K562 (cell line): ENCODE measurements at regions not wholly inside any gene's neighbourhood (a gene's known extent, or its start where the extent isn't known, plus 50 kb on each side); places are given as distances from the start of the nearest gene placed in this dataset.

Source experiments
- ATAC-seq: fragments of 200-7000 bp; cut with Tn5 transposase; 3 replicates; pipeline ENCODE4 v1.9.1; 2020; ENCODE audit warnings: moderate library complexity
- BruUV-seq: library from RNA; stranded (reverse); fragments of 400-500 nt; replicated peaks from 2 replicates; lab custom pipeline; 2021; lab: Mats Ljungman, UMichigan
- CTCF ChIA-PET: fragments of 300-600 bp; formaldehyde crosslinking; extraction: SDS; loops from one replicate; lab custom pipeline; 2021; ENCODE audit warnings: low intra/inter-chr PET ratio; lab: Yijun Ruan, JAX
- POLR2A ChIA-PET: fragments of 300-600, 350-650 bp; sonication (Branson Sonifier 250); formaldehyde crosslinking; extraction: SDS; loops from one replicate; lab custom pipeline; 2021; ENCODE audit warnings: antibody characterized with exemption, inconsistent platforms; lab: Yijun Ruan, JAX
- DNase-seq, 4 experiments: peaks; one replicate each; pipeline versions ENCODE4 v3.0.0 to v3.0.0-alpha.2; 2011 to 2018; ENCODE audit warnings: low spot score in 3 of 4, mixed read lengths in 3 of 4; ENCODE audit errors: extremely low read depth in 1 of 4
- FAIRE-seq: peaks from 2 replicates; lab custom pipeline; 2011; peaks lifted over from hg19 to GRCh38; lab: Jason Lieb, UNC
- H2AFZ ChIP-seq: 2 replicates; pipeline ENCODE4 v1.6.0; 2011; ENCODE audit warnings: low read depth, low read length, control low read depth, inconsistent platforms
- H3K27ac ChIP-seq: fragments of 200-600 bp; 3 replicates; pipeline ENCODE4 v1.8.0; 2011; ENCODE audit warnings: low read depth, mild to moderate bottlenecking, control low read depth, inconsistent platforms, low read length, moderate library complexity, mixed read lengths; ENCODE audit errors: extremely low read depth
- H3K27me3 ChIP-seq, 2 experiments: fragments of 300-600 bp in 1 of 2; 2 replicates in 1 of 2; 3 replicates in 1 of 2; pipeline versions ENCODE4 v1.6.0 to v1.8.0; 2011; ENCODE audit warnings: inconsistent platforms in 2 of 2, low read length in 2 of 2, mild to moderate bottlenecking in 1 of 2, mixed read lengths in 1 of 2, moderate library complexity in 1 of 2; ENCODE audit not compliant: control insufficient read depth in 2 of 2, insufficient read depth in 2 of 2
- H3K36me3 ChIP-seq: fragments of 300-600 bp; 3 replicates; pipeline ENCODE4 v1.8.0; 2011; ENCODE audit warnings: mild to moderate bottlenecking, low read length, inconsistent platforms; ENCODE audit not compliant: control insufficient read depth, insufficient read depth
- H3K4me1 ChIP-seq, 2 experiments: fragments of 200-600 bp in 1 of 2; replicated peaks in 1 of 2; 2 replicates in 1 of 2; 3 replicates in 1 of 2; pipeline versions ENCODE4 v1.5.1 to v1.8.0; 2011; ENCODE audit warnings: inconsistent platforms in 2 of 2, low read length in 2 of 2, mild to moderate bottlenecking in 1 of 2, mixed read lengths in 1 of 2, moderate library complexity in 1 of 2; ENCODE audit not compliant: control insufficient read depth in 2 of 2, insufficient read depth in 2 of 2
- H3K4me2 ChIP-seq: 2 replicates; pipeline ENCODE4 v1.6.1; 2011; ENCODE audit warnings: low read length, control low read depth, inconsistent platforms, mixed read lengths; ENCODE audit not compliant: insufficient read depth
- H3K4me3 ChIP-seq: fragments of 200-600 bp; sonication (generic), shearing (Covaris generic); 2 replicates; pipeline ENCODE4 v1.5.1; 2016; ENCODE audit warnings: control low read depth, inconsistent platforms
- H3K79me2 ChIP-seq: fragments of 200-600 bp; 3 replicates; pipeline ENCODE4 v1.8.0; 2011; ENCODE audit warnings: low read length, inconsistent platforms; ENCODE audit not compliant: control insufficient read depth, insufficient read depth
- H3K9ac ChIP-seq, 2 experiments: 2 replicates each; pipeline versions ENCODE4 v1.6.0 to v1.6.1; 2011; ENCODE audit warnings: low read depth in 2 of 2, low read length in 2 of 2, control low read depth in 1 of 2, inconsistent platforms in 1 of 2, mild to moderate bottlenecking in 1 of 2, mixed read lengths in 1 of 2; ENCODE audit not compliant: insufficient read depth in 1 of 2
- H3K9me1 ChIP-seq: one replicate; pipeline ENCODE4 v1.6.0; 2011; ENCODE audit warnings: inconsistent platforms, mild to moderate bottlenecking, low read length, moderate library complexity; ENCODE audit not compliant: control insufficient read depth, insufficient read depth
- H3K9me3 ChIP-seq: replicated peaks from 2 replicates; pipeline ENCODE4 v1.5.1; 2011; ENCODE audit warnings: low read depth, low read length, inconsistent platforms; ENCODE audit not compliant: control insufficient read depth, insufficient read depth
- H4K20me1 ChIP-seq: replicated peaks from 2 replicates; pipeline ENCODE4 v1.6.1; 2011; ENCODE audit warnings: low read length, inconsistent platforms, mixed read lengths; ENCODE audit not compliant: control insufficient read depth, insufficient read depth
- ARNT ChIP-seq, 2 experiments: fragments of 450-650 bp; IDR thresholded peaks; 2 replicates each; pipeline ENCODE4 v1.6.1; 2016; ENCODE audit warnings: mild to moderate bottlenecking in 1 of 2
- EWSR1 ChIP-seq: fragments of 450-650 bp; IDR thresholded peaks from 2 replicates; pipeline ENCODE4 v1.6.1; 2018; ENCODE audit warnings: borderline replicate concordance, mild to moderate bottlenecking, low read depth, moderate library complexity; ENCODE audit not compliant: partially characterized antibody
- FOXK2 ChIP-seq, 2 experiments: fragments of 450-650 bp; IDR thresholded peaks in 1 of 2; conservative IDR thresholded peaks in 1 of 2; 2 replicates each; pipeline ENCODE4 v1.6.1; 2016; ENCODE audit warnings: low read depth in 2 of 2, mild to moderate bottlenecking in 1 of 2
- GATAD2B ChIP-seq: fragments of 450-650 bp; IDR thresholded peaks from 2 replicates; pipeline ENCODE4 v1.6.1; 2017; ENCODE audit warnings: mild to moderate bottlenecking, borderline replicate concordance
- KDM5B ChIP-seq: fragments of 200-600 bp; sonication (generic); IDR thresholded peaks from 2 replicates; pipeline ENCODE4 v1.6.1; 2012; ENCODE audit warnings: low read depth, mild to moderate bottlenecking, moderate library complexity, low read length, control low read depth, inconsistent platforms; ENCODE audit not compliant: insufficient replicate concordance
- MCM7 ChIP-seq, 2 experiments: fragments of 450-650 bp; IDR thresholded peaks; 2 replicates each; pipeline ENCODE4 v1.6.1; 2016 to 2018
- MLLT1 ChIP-seq, 2 experiments: fragments of 450-650 bp; IDR thresholded peaks; 2 replicates each; pipeline ENCODE4 v1.6.1; 2016
- NFIC ChIP-seq: fragments of 450-650 bp; IDR thresholded peaks from 2 replicates; pipeline ENCODE4 v1.6.1; 2017; ENCODE audit warnings: mild to moderate bottlenecking, inconsistent platforms
- RAD21 ChIP-seq, 2 experiments: fragments of 250-450 bp in 1 of 2; fragments of 450-650 bp in 1 of 2; sonication (Bioruptor Pico) in 1 of 2; formaldehyde crosslinking in 1 of 2; IDR thresholded peaks in 1 of 2; conservative IDR thresholded peaks in 1 of 2; 2 replicates each; pipeline versions ENCODE4 v1.4.0 to v1.8.0; 2020 to 2022; ENCODE audit warnings: mild to moderate bottlenecking in 2 of 2, moderate library complexity in 1 of 2
- RBM17 ChIP-seq: fragments of 200-400 bp; formaldehyde crosslinking; IDR thresholded peaks from 2 replicates; pipeline ENCODE4 v1.6.1; 2017; ENCODE audit warnings: low read depth, mild to moderate bottlenecking, low read length, borderline replicate concordance
- SPI1 ChIP-seq: IDR thresholded peaks from 2 replicates; pipeline ENCODE4 v1.6.1; 2011; ENCODE audit warnings: low read depth, low read length, control low read depth, borderline replicate concordance
- TAF15 ChIP-seq: fragments of 200-400 bp; formaldehyde crosslinking; IDR thresholded peaks from 2 replicates; pipeline ENCODE4 v1.6.1; 2017; ENCODE audit warnings: mild to moderate bottlenecking, low read depth, low read length, moderate library complexity
- TARDBP ChIP-seq: fragments of 450-650 bp; IDR thresholded peaks from 2 replicates; pipeline ENCODE4 v1.6.1; 2016
- ZFP1 ChIP-seq: fragments of 450-650 bp; formaldehyde crosslinking; IDR thresholded peaks from 2 replicates; pipeline ENCODE4 v1.4.0; 2020; ENCODE audit warnings: mild to moderate bottlenecking, mixed read lengths
- WGBS: fragments of 100-300 bp; shearing (Covaris generic); methylation state at CpG from one replicate; pipeline ENCODE4 v1.1.6; 2016; ENCODE audit warnings: low coverage, mixed read lengths; ENCODE audit not compliant: insufficient coverage; ENCODE audit errors: missing lambda C conversion rate; 5-methylcytosine and 5-hydroxymethylcytosine counted together
- in situ Hi-C: fragments of 300-500 bp; cut with MboI; formaldehyde crosslinking; loops from 4 replicates; pipeline ENCODE4 v1.15.0; 2018; ENCODE audit warnings: inconsistent platforms, mixed read lengths
- intact Hi-C: fragments of 100-400 bp; cut with micrococcal nuclease; formaldehyde crosslinking; loops from 2 replicates; pipeline ENCODE4 v1.14.2; 2022
- TF ChIP-seq, protein P1 (sequence below): fragments of 200-800 bp; sonication (Bioruptor generic); IDR thresholded peaks from 2 replicates; pipeline ENCODE4 v1.6.1; 2017; ENCODE audit warnings: missing genetic modification characterization, missing compliant biosample characterization

DNA sequence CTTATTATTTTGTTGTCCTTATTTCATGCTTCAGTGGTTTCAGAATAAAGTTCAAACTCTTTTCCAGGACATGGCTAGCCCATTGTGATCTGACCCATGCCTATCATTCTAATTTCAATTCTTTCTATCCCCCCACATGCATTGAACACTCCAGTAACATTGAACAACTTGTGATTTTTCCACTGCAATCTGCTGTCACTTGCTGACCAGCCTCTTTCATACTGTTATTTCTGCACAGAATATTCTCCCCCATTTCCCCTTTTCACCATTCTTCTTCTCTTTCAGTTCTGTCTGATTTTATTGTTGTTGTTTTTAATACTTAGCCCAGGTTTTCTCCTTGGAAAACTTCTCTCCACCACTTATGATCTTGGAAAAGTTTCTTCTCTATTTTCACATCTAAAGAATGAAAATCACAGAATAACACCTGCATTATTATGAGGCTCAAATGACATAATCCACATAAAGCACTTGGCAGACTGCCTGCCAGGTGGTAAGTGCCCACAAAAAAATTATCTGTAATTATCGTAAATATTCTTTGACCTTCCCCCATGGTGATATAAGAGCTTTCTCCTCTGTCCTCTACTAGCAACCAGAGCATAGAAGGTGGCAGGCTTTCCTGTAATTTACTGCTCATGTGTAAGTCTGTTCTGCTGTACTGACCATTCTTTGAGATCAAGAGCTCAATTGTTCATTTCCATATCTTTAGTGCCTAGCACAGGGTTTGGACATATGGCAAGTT lies 51.9 kb upstream of the EED start:
- WGBS, result 0% methylated on average over 1 of the region's 1 CpG
- in situ Hi-C loops (no loop called here), intact Hi-C loops (loop anchor here (1.0 to 2.0 kb wide), 7 partner anchors 16 to 150 kb away; partner anchors contain the start of gene PICALM)
- no peaks in the 10 kb centered on the region for H3K9me1 ChIP-seq
- H3K9ac ChIP-seq, result peak overlapping the region in 1 of 2 experiments; percentile 69; a peak in 2 of 4 replicates
- BruUV-seq, result TSS peak; percentile 88
- FAIRE-seq, result no peak
- peaks cover 14 to 51% of the 10 kb centered on the region in 2 experiments for H3K4me1 ChIP-seq
- H4K20me1 ChIP-seq, result no peaks in the 10 kb centered on the region
- no peak overlapping the region for H3K4me3 ChIP-seq
- peak overlapping the region; percentile 50 for H3K4me2 ChIP-seq
- no peak for TF ChIP-seq RBM17
- 0 out of 2 replicates have a peak, but pooled peaks have one; percentile 11 for TF ChIP-seq SPI1
- peak in 1 of 2 experiments; percentile 34; a peak in 1 of 4 replicates for TF ChIP-seq MLLT1 (IDR thresholded peaks at IDR 0.05)
- no peak for TF ChIP-seq TAF15
- TF ChIP-seq ZFP1 (CRISPR knock-in tag), result no peak
- TF ChIP-seq MCM7 (IDR thresholded peaks at IDR 0.05), result no peak
- TF ChIP-seq TARDBP, result no peak
- peak in 1 of 2 experiments; percentile 14; a peak in 1 of 4 replicates for TF ChIP-seq FOXK2 (conservative IDR thresholded peaks at IDR 0.05 in 1 of 2, IDR thresholded peaks at IDR 0.05 in 1 of 2; ENCODE audit: low read depth in 2 of 2)
- no peak for TF ChIP-seq EWSR1
- TF ChIP-seq ARNT (IDR thresholded peaks at IDR 0.05), result peak in 1 of 2 experiments; percentile 29; a peak in 1 of 4 replicates
- peak; percentile 39 for TF ChIP-seq NFIC
- TF ChIP-seq RAD21 (CRISPR knock-in tag; conservative IDR thresholded peaks at IDR 0.05 in 1 of 2, IDR thresholded peaks at IDR 0.05 in 1 of 2), result 0 out of 4 replicates have a peak, but pooled peaks of 1 of the 2 experiments have one; percentile 6
- TF ChIP-seq, protein P1, sequence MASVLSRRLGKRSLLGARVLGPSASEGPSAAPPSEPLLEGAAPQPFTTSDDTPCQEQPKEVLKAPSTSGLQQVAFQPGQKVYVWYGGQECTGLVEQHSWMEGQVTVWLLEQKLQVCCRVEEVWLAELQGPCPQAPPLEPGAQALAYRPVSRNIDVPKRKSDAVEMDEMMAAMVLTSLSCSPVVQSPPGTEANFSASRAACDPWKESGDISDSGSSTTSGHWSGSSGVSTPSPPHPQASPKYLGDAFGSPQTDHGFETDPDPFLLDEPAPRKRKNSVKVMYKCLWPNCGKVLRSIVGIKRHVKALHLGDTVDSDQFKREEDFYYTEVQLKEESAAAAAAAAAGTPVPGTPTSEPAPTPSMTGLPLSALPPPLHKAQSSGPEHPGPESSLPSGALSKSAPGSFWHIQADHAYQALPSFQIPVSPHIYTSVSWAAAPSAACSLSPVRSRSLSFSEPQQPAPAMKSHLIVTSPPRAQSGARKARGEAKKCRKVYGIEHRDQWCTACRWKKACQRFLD (CRISPR knock-in tag), result peak; percentile 7; the same call in 1 of the 2 replicates
- peak; percentile 29 for TF ChIP-seq KDM5B
- no peak for TF ChIP-seq GATAD2B
- H3K9me3 ChIP-seq, result no peaks in the 10 kb centered on the region
- peak overlapping the region; percentile 79 for H2AFZ ChIP-seq
- H3K27ac ChIP-seq, result peak overlapping the region; percentile 87
- no peaks in the 10 kb centered on the region for H3K27me3 ChIP-seq
- no peaks in the 10 kb centered on the region for H3K79me2 ChIP-seq
- H3K36me3 ChIP-seq, result no peaks in the 10 kb centered on the region
- DNase-seq, result no peak
- peak; percentile 12 for ATAC-seq
- POLR2A ChIA-PET, result interaction anchor here (0.9 to 1.5 kb wide), 11 partner anchors 9 to 141 kb away, joined by 3 to 9 read pairs (median 5); partner anchors contain the start of genes EED and PICALM
- CTCF ChIA-PET, result interaction anchor here (1.6 kb wide), 1 partner anchor 151 kb away, joined by 9 read pairs; no protein-coding TSS in a partner anchor
